ENCODE measurements at regions not wholly inside any gene's neighbourhood (a gene's known extent, or its start where the extent isn't known, plus 50 kb on each side); places are given as distances from the start of the nearest gene placed in this dataset.

DNA sequence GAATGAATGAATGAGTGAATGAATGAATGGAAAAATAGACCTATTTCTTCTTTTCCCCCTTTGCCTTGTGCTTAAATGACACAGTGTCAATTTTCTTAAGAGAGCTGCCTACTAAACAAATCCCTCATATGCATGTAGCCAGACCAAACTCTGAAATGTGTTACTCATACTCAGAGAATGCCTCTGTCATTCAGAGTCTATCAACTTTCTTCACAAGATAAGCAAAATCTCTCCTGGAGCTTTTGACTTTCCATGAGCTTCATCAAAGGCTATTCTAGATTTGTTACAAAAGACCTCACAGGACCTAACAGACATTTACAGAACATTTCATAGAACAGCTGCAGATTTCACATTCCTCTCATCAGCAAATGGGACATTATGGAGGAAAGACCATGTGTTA is 275.7 kb upstream of the MSX2 start:
- TF ChIP-seq, protein P1, sequence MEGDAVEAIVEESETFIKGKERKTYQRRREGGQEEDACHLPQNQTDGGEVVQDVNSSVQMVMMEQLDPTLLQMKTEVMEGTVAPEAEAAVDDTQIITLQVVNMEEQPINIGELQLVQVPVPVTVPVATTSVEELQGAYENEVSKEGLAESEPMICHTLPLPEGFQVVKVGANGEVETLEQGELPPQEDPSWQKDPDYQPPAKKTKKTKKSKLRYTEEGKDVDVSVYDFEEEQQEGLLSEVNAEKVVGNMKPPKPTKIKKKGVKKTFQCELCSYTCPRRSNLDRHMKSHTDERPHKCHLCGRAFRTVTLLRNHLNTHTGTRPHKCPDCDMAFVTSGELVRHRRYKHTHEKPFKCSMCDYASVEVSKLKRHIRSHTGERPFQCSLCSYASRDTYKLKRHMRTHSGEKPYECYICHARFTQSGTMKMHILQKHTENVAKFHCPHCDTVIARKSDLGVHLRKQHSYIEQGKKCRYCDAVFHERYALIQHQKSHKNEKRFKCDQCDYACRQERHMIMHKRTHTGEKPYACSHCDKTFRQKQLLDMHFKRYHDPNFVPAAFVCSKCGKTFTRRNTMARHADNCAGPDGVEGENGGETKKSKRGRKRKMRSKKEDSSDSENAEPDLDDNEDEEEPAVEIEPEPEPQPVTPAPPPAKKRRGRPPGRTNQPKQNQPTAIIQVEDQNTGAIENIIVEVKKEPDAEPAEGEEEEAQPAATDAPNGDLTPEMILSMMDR (IDR thresholded peaks at IDR 0.05; ENCODE audit: low read depth, low read length, missing control alignments), result no peak
- no peak for DNase-seq (ENCODE audit: low read depth)
- no peak overlapping the region for H3K4me3 ChIP-seq (ENCODE audit: low read depth, low read length)

DNA sequence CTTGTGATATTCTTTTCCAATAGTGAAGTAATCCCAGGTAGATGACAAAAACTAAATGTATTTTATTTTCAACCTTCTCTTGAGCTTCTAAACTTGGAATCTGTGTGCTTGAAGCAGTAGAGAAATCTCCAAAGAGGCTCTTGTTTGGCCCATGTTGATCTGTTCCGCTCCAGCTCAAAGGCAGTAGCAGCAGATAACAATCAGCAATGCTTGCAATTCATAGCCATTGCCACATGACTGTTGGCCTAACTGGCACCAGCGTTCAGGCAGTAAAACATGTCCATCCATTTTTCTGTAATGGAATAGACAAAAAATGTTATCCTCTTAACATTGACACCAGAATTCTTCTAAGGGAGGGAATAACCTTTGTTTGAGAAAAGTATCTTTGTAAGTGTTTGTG is 270.7 kb upstream of the MSX2 start:
- H3K4me3 ChIP-seq (ENCODE audit: low read depth, low read length), result no peak overlapping the region
- no peak for DNase-seq (ENCODE audit: low read depth)
- TF ChIP-seq, protein P1 (IDR thresholded peaks at IDR 0.05; ENCODE audit: low read depth, low read length, missing control alignments), result no peak

DNA sequence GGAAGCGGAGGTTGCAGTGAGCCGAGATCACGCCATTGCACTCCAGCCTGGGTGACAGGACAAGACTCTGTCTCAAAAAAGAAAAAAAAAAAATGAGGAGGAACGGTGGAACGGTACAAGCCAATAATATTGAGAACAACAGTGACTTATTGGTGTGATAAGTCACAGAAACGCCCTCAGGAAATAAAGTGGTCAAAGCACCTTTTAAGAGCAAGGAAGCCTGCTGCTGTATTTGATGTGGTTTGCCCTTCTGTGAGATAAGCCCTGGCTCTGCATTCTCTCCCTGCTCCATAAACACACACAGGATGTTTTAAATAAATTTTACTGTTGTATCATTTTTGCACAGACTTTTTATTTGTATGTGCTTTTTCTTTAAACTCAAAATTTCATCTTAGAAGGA is 269.9 kb upstream of the MSX2 start:
- no peak overlapping the region for H3K4me3 ChIP-seq (ENCODE audit: low read depth, low read length)
- TF ChIP-seq, protein P1 (IDR thresholded peaks at IDR 0.05; ENCODE audit: low read depth, low read length, missing control alignments), result no peak
- DNase-seq (ENCODE audit: low read depth), result no peak

DNA sequence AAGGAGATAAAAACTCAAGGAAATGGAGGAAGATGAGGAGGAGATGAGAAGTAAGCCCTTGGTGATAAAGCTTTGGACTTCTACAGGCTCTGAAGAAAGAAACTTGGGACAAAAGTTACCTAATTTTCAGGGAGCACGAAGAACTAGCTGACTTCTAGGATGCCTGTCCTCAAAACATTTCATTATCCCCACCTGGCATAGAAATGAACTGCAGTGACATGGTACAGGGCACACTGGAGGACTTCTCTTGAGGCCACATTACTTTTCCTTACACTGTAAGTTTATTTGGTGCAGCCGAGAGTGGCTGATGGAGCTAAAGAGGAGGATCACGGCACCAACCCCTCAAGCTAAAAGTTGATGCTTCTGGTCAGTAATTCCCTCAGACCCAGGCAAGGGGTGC is 269.5 kb upstream of the MSX2 start:
- no peak for DNase-seq (ENCODE audit: low read depth)
- TF ChIP-seq, protein P1 (IDR thresholded peaks at IDR 0.05; ENCODE audit: low read depth, low read length, missing control alignments), result no peak
- no peak overlapping the region for H3K4me3 ChIP-seq (ENCODE audit: low read depth, low read length)

DNA sequence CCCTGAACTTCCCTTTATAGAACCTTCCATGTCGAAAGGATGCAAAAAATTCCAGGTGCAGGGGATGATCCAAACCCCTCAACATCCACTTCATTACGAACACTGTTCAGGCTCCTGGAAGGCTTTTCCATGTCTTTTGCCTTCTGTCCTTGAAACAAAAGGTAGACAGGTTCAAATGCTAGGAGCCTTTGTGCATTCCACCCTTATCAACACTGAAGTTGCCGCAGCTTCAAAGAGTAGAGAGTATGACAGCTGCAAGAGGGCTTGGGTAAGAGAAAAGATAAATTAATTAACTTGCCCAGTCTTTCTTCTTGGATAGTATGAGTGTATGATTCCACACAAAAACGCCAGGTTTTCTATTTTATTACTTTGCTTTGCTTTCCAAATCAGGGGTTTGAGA is 269.1 kb upstream of the MSX2 start:
- TF ChIP-seq, protein P1 (IDR thresholded peaks at IDR 0.05; ENCODE audit: low read depth, low read length, missing control alignments), result no peak
- no peak overlapping the region for H3K4me3 ChIP-seq (ENCODE audit: low read depth, low read length)
- no peak for DNase-seq (ENCODE audit: low read depth)

DNA sequence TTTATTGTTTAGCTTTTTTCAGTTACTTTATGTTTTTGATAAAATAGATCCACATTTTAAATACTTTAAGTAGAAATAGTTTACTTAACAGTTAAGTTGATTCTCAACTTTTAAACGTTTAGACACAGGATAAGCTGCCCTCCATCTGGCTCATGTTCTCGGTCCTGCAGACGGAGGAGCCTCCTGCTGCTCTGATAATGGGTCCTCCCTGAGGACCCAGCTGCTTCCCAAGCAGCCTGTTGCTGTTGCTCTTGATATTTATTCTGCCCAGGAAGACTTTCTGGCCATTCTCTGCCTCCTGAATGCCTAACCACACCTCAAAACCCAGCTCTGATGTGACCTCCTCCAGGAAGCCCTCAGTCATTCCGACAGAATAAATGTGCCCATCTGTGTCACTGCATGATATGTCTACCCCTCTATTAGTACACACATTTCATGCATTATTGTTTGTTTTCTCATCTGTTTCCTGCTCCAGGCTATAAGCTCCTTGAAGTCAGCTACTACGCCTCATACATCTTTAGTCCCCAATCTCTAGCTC is 267.2 kb upstream of the MSX2 start:
- TF ChIP-seq, protein P1 (IDR thresholded peaks at IDR 0.05; ENCODE audit: low read depth, low read length, missing control alignments), result no peak
- DNase-seq (ENCODE audit: low read depth), result no peak
- no peak overlapping the region for H3K4me3 ChIP-seq (ENCODE audit: low read depth, low read length)

DNA sequence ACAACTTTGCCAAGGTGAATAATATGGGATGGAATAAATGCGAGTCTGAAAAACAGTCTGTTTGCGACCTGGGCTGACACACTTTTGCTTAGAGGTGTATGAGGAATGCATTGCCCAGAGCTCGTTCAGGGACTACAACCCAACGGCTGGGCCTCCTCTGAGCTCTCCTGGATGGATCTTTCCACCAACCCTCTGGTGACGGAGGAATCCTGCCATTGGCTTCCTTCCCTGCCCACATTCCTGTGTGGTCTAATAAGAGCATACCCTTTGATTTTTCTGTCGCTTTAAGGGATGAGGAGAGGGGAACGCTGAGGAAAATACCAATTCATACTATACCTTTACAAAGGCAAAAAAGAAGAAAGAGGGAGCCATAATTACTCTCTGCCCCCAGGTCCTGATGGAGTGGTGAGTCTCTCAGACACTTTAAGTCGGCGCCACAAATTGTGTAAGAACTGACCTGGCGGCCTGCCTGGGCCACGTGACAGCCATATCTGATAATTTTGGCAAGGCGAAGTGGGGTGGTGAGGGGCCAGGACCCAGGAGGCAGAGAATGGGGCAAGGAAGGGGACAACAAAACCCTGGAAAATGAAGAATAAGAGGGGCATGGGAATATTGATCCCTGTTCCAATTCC is 265.2 kb upstream of the MSX2 start:
- DNase-seq (ENCODE audit: low read depth), result no peak

More for the DNA sequence above, 265.2 kb upstream of the MSX2 start:
- TF ChIP-seq, protein P1 (IDR thresholded peaks at IDR 0.05; ENCODE audit: low read depth, low read length, missing control alignments), result no peak
- H3K4me3 ChIP-seq (ENCODE audit: low read depth, low read length), result no peak overlapping the region

All from GM12864 (cell line).